HCT116 (cell line): ENCODE measurements at regions not wholly inside any gene's neighbourhood (a gene's known extent, or its start where the extent isn't known, plus 50 kb on each side); places are given as distances from the start of the nearest gene placed in this dataset.

ENCODE experiments used
- ATAC-seq: fragments of 200-7000 bp; cut with Tn5 transposase; 2 replicates; pipeline ENCODE4 v1.9.1; 2020; ENCODE audit warnings: mild to moderate bottlenecking, moderate library complexity
- BruUV-seq: library from RNA; stranded (reverse); fragments of 400-500 nt; replicated peaks from 2 replicates; lab custom pipeline; 2021; lab: Mats Ljungman, UMichigan
- CTCF ChIA-PET: fragments of 300-600 bp; sonication (Branson Sonifier 250); formaldehyde crosslinking; loops from one replicate; lab custom pipeline; 2021; ENCODE audit warnings: antibody characterized with exemption; lab: Charles Lee
- POLR2A ChIA-PET: fragments of 300-600, 350-600 bp; sonication (Branson Sonifier 250); formaldehyde crosslinking; loops from one replicate; lab custom pipeline; 2021; ENCODE audit warnings: antibody characterized with exemption; lab: Charles Lee
- RAD21 ChIA-PET, 2 experiments: fragments of 300-600 bp; sonication (Branson Sonifier 250); formaldehyde crosslinking; loops; one replicate each; lab custom pipeline; 2023; ENCODE audit warnings: low total read pairs in 2 of 2; ENCODE audit not compliant: uncharacterized antibody in 2 of 2, unreplicated experiment in 2 of 2, low non-redundant PET in 1 of 2; lab: Charles Lee
- DNase-seq: peaks from one replicate; pipeline ENCODE4 v3.0.0-alpha.2; 2010; ENCODE audit warnings: low read depth, low spot score
- H2AFZ ChIP-seq: fragments of 200-600 bp; shearing (Covaris generic), sonication (generic); 2 replicates; pipeline ENCODE4 v1.6.1; 2017; ENCODE audit warnings: low read depth, mixed run types, mixed read lengths, antibody characterized with exemption, low read length; ENCODE audit not compliant: poor library complexity, severe bottlenecking
- H3K27ac ChIP-seq: 2 replicates; pipeline ENCODE4 v1.5.1; 2012; ENCODE audit warnings: low read depth, low read length
- H3K27me3 ChIP-seq: fragments of 200-600 bp; sonication (generic); 2 replicates; pipeline ENCODE4 v1.6.1; 2016; ENCODE audit warnings: mixed run types, low read length, mixed read lengths; ENCODE audit not compliant: insufficient read depth
- H3K36me3 ChIP-seq, 2 experiments: fragments of 200-500 bp in 1 of 2; fragments of 200-600 bp in 1 of 2; sonication (Bioruptor generic) in 1 of 2; sonication (generic) in 1 of 2; 2 replicates each; pipeline versions ENCODE4 v1.5.1 to v1.6.1; 2014 to 2016; ENCODE audit warnings: low read length in 2 of 2, inconsistent platforms in 1 of 2, mixed read lengths in 1 of 2, mixed run types in 1 of 2; ENCODE audit not compliant: insufficient read depth in 2 of 2, control insufficient read depth in 1 of 2
- H3K4me1 ChIP-seq, 2 experiments: fragments of 200-600 bp in 1 of 2; sonication (generic) in 1 of 2; 2 replicates each; pipeline versions ENCODE4 v1.5.1 to v1.6.1; 2012 to 2017; ENCODE audit warnings: low read length in 2 of 2, inconsistent platforms in 1 of 2, mild to moderate bottlenecking in 1 of 2, mixed read lengths in 1 of 2, mixed run types in 1 of 2, moderate library complexity in 1 of 2; ENCODE audit not compliant: insufficient read depth in 2 of 2, control insufficient read depth in 1 of 2
- H3K4me2 ChIP-seq: fragments of 200-600 bp; sonication (generic); 2 replicates; pipeline ENCODE4 v1.6.1; 2017; ENCODE audit warnings: mixed run types, low read length, mixed read lengths
- H3K4me3 ChIP-seq, 2 experiments: fragments of 200-600 bp in 1 of 2; sonication (generic) in 1 of 2; replicated peaks in 1 of 2; 2 replicates each; pipeline ENCODE4 v1.5.1; 2011 to 2016; ENCODE audit warnings: low read length in 2 of 2, control low read depth in 1 of 2, low read depth in 1 of 2, mild to moderate bottlenecking in 1 of 2, mixed read lengths in 1 of 2, mixed run types in 1 of 2
- H3K79me2 ChIP-seq: fragments of 200-600 bp; sonication (generic); 2 replicates; pipeline ENCODE4 v1.6.1; 2017; ENCODE audit warnings: mild to moderate bottlenecking, mixed run types, low read length, moderate library complexity, mixed read lengths; ENCODE audit not compliant: insufficient read depth
- H3K9ac ChIP-seq: fragments of 200-600 bp; sonication (generic); 2 replicates; pipeline ENCODE4 v1.6.1; 2016; ENCODE audit warnings: low read length, mixed read lengths
- H3K9me2 ChIP-seq: fragments of 200-600 bp; sonication (generic), shearing (Covaris generic); 2 replicates; pipeline ENCODE4 v1.6.1; 2017; ENCODE audit warnings: mixed run types, mild to moderate bottlenecking, moderate library complexity; ENCODE audit not compliant: insufficient read depth
- H3K9me3 ChIP-seq, 2 experiments: fragments of 200-500 bp in 1 of 2; fragments of 200-600 bp in 1 of 2; sonication (Bioruptor generic) in 1 of 2; sonication (generic) in 1 of 2; 2 replicates each; pipeline ENCODE4 v1.6.1; 2014 to 2017; ENCODE audit warnings: low read length in 2 of 2, mixed read lengths in 2 of 2, inconsistent platforms in 1 of 2, low read depth in 1 of 2, mild to moderate bottlenecking in 1 of 2, mixed run types in 1 of 2, moderate library complexity in 1 of 2; ENCODE audit not compliant: control insufficient read depth in 1 of 2, insufficient read depth in 1 of 2
- H4K20me1 ChIP-seq: fragments of 200-600 bp; sonication (generic), shearing (Covaris generic); 2 replicates; pipeline ENCODE4 v1.6.1; 2017; ENCODE audit warnings: mixed run types, mild to moderate bottlenecking, moderate library complexity; ENCODE audit not compliant: insufficient read depth
- ATF3 ChIP-seq: IDR thresholded peaks from 2 replicates; pipeline ENCODE4 v1.6.1; 2012
- CBX3 ChIP-seq: IDR thresholded peaks from 2 replicates; pipeline ENCODE4 v1.6.1; 2012; ENCODE audit warnings: low read depth
- CEBPB ChIP-seq: IDR thresholded peaks from 2 replicates; pipeline ENCODE4 v1.6.1; 2012; ENCODE audit warnings: low read depth
- CTCF ChIP-seq, 3 experiments: fragments of 200-600 bp in 1 of 3; sonication (generic) in 1 of 3; IDR thresholded peaks in 2 of 3; conservative IDR thresholded peaks in 1 of 3; 2 replicates each; pipeline ENCODE4 v1.5.1; 2012 to 2017; ENCODE audit warnings: low read depth in 2 of 3, low read length in 2 of 3, antibody characterized with exemption in 1 of 3, borderline replicate concordance in 1 of 3, control low read depth in 1 of 3, mild to moderate bottlenecking in 1 of 3, mixed read lengths in 1 of 3, mixed run types in 1 of 3, moderate library complexity in 1 of 3; ENCODE audit not compliant: insufficient read depth in 1 of 3
- ELF1 ChIP-seq: IDR thresholded peaks from 2 replicates; pipeline ENCODE4 v1.6.1; 2012; ENCODE audit warnings: low read depth, borderline replicate concordance
- EZH2phosphoT487 ChIP-seq: fragments of 200-600 bp; IDR thresholded peaks from 2 replicates; pipeline ENCODE4 v1.6.1; 2018; ENCODE audit warnings: antibody characterized with exemption, borderline replicate concordance
- MAX ChIP-seq: IDR thresholded peaks from 2 replicates; pipeline ENCODE4 v1.6.1; 2012
- POLR2A ChIP-seq: IDR thresholded peaks from 2 replicates; pipeline ENCODE4 v1.7.0; 2011; ENCODE audit warnings: borderline replicate concordance; ENCODE audit not compliant: insufficient read depth, insufficient read length; ENCODE audit errors: extremely low read depth
- RAD21 ChIP-seq: IDR thresholded peaks from 2 replicates; pipeline ENCODE4 v1.6.1; 2012; ENCODE audit warnings: low read depth, mild to moderate bottlenecking
- YY1 ChIP-seq: IDR thresholded peaks from 2 replicates; pipeline ENCODE4 v1.6.1; 2011; ENCODE audit warnings: low read length, low read depth, moderate library complexity, mild to moderate bottlenecking; ENCODE audit not compliant: insufficient replicate concordance; ENCODE audit errors: extremely low read depth
- ZFX ChIP-seq: fragments of 450-650 bp; IDR thresholded peaks from 2 replicates; pipeline ENCODE4 v1.6.1; 2017
- intact Hi-C: fragments of 100-400 bp; cut with micrococcal nuclease; formaldehyde crosslinking; loops from 2 replicates; pipeline ENCODE4 v1.10.0; 2022

- POLR2A ChIA-PET: no interaction called here
- Histone ChIP-seq H3K9me3 (no peaks in the 10 kb centered on the region), H4K20me1 (no peaks in the 10 kb centered on the region), H3K9ac (no peak overlapping the region), H3K4me1 (no peaks in the 10 kb centered on the region), H3K36me3 (no peaks in the 10 kb centered on the region), H3K79me2 (no peaks in the 10 kb centered on the region), H3K27ac (no peak overlapping the region), H3K27me3 (0 out of 2 replicates have a peak, but pooled peaks cover 4% of the 10 kb centered on the region), H3K4me3 (no peak overlapping the region), H2AFZ (no peak overlapping the region), H3K4me2 (no peak overlapping the region), H3K9me2 (no peaks in the 10 kb centered on the region)
- no peak for ATAC-seq
- intact Hi-C loops: no loop called here
- no peak for DNase-seq
- RAD21 ChIA-PET: no interaction called here
- CTCF ChIA-PET: no interaction called here
- no TSS peak for BruUV-seq
- no peak for TF ChIP-seq EZH2phosphoT487
- no peak for TF ChIP-seq ATF3
- no peak for TF ChIP-seq CEBPB
- TF ChIP-seq CTCF (IDR thresholded peaks at IDR 0.05 in 2 of 3, conservative IDR thresholded peaks at IDR 0.05 in 1 of 3; ENCODE audit: borderline replicate concordance in 1 of 3, insufficient read depth in 1 of 3, low read depth in 2 of 3, low read length in 2 of 3): no peak
- TF ChIP-seq YY1: no peak
- no peak for TF ChIP-seq CBX3
- TF ChIP-seq MAX: no peak
- no peak for TF ChIP-seq ELF1
- TF ChIP-seq RAD21: no peak
- TF ChIP-seq ZFX: no peak
- no peak for TF ChIP-seq POLR2A
- TF ChIP-seq, all 23 proteins: peak for 0
Measured at GRCh38 chr16:75899163-75899562, 172.9 kb upstream of the CPHXL start.
